HG02981 (cell line): ENCODE measurements at regions not wholly inside any gene's neighbourhood (a gene's known extent, or its start where the extent isn't known, plus 50 kb on each side); places are given as distances from the start of the nearest gene placed in this dataset.
A peak's percentile ranks its signal among the peaks of the same experiment; 100 is the strongest.
"Not testable (repeated sequence)": the region's sequence is repeated elsewhere in the genome, so short reads cannot be mapped to it uniquely, and the experiment has no call there.

Experiments used
- ATAC-seq: cut with Tn5 transposase; IDR thresholded peaks from one replicate; pipeline ENCODE4 v1.9.1; 2021; ENCODE audit warnings: mild to moderate bottlenecking, moderate library complexity; ENCODE audit not compliant: unreplicated experiment

GRCh38 chr6:141123497-141123896 lies 1009.2 kb upstream of the GJE1 start:
- no peak for ATAC-seq

GRCh38 chr6:141123049-141123448 lies 1009.7 kb upstream of the GJE1 start:
- no peak for ATAC-seq

GRCh38 chr6:141118991-141119390 lies 1013.7 kb upstream of the GJE1 start:
- no peak for ATAC-seq

GRCh38 chr6:141117874-141118273 lies 1014.9 kb upstream of the GJE1 start:
- ATAC-seq, result no peak

- no peak for ATAC-seq
Observed at GRCh38 chr6:141110481-141110880, 1022.2 kb upstream of the GJE1 start.

GRCh38 chr6:141107591-141108160 lies 1025.0 kb upstream of the GJE1 start:
- no peak for ATAC-seq

GRCh38 chr6:141105481-141105880 lies 1027.2 kb upstream of the GJE1 start:
- no peak for ATAC-seq

- no peak for ATAC-seq
Observed at GRCh38 chr6:141103246-141103645, 1029.5 kb upstream of the GJE1 start.

- no peak for ATAC-seq
Observed at GRCh38 chr6:141097471-141097870, 1035.3 kb upstream of the GJE1 start.

GRCh38 chr6:141095308-141095707 lies 1037.4 kb upstream of the GJE1 start:
- no peak for ATAC-seq

- no peak for ATAC-seq
Observed at GRCh38 chr6:141088171-141088570, 1044.6 kb upstream of the GJE1 start.

- ATAC-seq, result peak; percentile 95
Observed at GRCh38 chr6:141077355-141078333, 1055.1 kb upstream of the GJE1 start.

GRCh38 chr6:141057761-141058160 lies 1075.0 kb upstream of the GJE1 start:
- no peak for ATAC-seq

GRCh38 chr6:141056945-141057625 lies 1075.6 kb upstream of the GJE1 start:
- no peak for ATAC-seq

GRCh38 chr6:141050471-141050870 lies 1082.3 kb upstream of the GJE1 start:
- no peak for ATAC-seq

- ATAC-seq, result no peak
Observed at GRCh38 chr6:141048451-141048850, 1084.3 kb upstream of the GJE1 start.

- ATAC-seq, result not testable (repeated sequence)
Observed at GRCh38 chr6:141046496-141046895, 1086.2 kb upstream of the GJE1 start.

GRCh38 chr6:141041596-141042087 lies 1091.1 kb upstream of the GJE1 start:
- ATAC-seq, result no peak

- no peak for ATAC-seq
Observed at GRCh38 chr6:141035312-141036200, 1097.2 kb upstream of the GJE1 start.

- ATAC-seq, result no peak
Observed at GRCh38 chr6:141033101-141033500, 1099.6 kb upstream of the GJE1 start.
